ENCODE measurements at regions not wholly inside any gene's neighbourhood (a gene's known extent, or its start where the extent isn't known, plus 50 kb on each side); places are given as distances from the start of the nearest gene placed in this dataset.

DNA sequence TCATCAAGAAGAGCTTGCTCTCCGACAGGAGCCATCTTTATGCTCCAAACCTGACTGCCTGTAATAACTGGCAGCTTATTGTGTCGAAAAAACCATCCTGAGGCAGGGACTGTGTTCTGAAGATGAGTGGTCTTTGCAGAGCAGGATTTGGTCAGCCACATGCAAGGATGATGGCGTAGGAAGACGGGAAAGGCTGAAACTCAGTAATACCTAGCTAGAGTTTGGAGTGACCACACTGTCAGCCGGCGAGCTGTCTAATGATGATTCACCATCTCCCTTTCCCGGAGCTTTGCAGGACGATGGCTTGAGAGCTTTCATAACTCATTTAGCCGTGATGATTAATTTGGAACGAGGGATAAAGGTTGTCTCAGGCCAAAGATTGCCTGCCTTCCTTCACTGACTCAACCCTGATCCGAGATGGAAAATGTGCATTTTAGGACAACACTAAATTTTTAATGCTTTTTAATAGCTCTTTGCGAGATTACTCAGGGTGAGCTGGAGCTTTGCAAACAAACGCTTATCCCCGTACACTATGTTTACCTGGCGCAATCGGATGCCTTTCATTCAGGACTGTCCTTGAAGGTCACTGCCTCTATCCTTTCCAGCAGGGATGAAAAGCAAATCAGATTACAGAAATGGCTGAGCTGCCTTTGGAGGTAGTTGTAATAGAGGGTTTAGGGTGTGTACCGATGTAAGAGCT, 288.5 kb downstream of the ASMT start:
- H2BK15ac ChIP-seq (ENCODE audit: low read length), result no peak overlapping the region
- peaks cover 0 to 3% (median under 1%) of the 10 kb centered on the region in 4 experiments; a peak in 2 of 7 replicates for H3K4me1 ChIP-seq (replicated peaks in 1 of 4; ENCODE audit: control insufficient read depth in 3 of 4, insufficient read depth in 4 of 4, low read length in 3 of 4)
- H3K9ac ChIP-seq (replicated peaks in 1 of 4; ENCODE audit: extremely low read depth in 1 of 4, low read depth in 3 of 4, low read length in 3 of 4), result no peak overlapping the region
- H3K27me3 ChIP-seq (replicated peaks in 1 of 4; ENCODE audit: control insufficient read depth in 3 of 4, extremely low read depth in 1 of 4, insufficient read depth in 3 of 4, low read length in 3 of 4), result no peaks in the 10 kb centered on the region
- no peak overlapping the region for H3K14ac ChIP-seq (ENCODE audit: insufficient read length)
- H4K5ac ChIP-seq (ENCODE audit: insufficient read length, low read depth, low read length), result no peak overlapping the region
- H4K8ac ChIP-seq (ENCODE audit: extremely low read depth, insufficient read depth, low read length), result no peak overlapping the region
- FAIRE-seq (no peak), DNase-seq (ENCODE audit: low read depth in 1 of 2, low spot score in 2 of 2) (no peak)
- H3K23ac ChIP-seq (ENCODE audit: insufficient read length), result no peak overlapping the region
- H3K36me3 ChIP-seq (ENCODE audit: control insufficient read depth in 2 of 4, insufficient read depth in 4 of 4, low read length in 3 of 4), result peaks cover 0 to 2% (median 0%) of the 10 kb centered on the region in 4 experiments; a peak in 1 of 8 replicates
- H2AFZ ChIP-seq (ENCODE audit: low read length), result no peak overlapping the region
- no peak overlapping the region for H4K91ac ChIP-seq (replicated peaks; ENCODE audit: insufficient read length, low read length)
- H2BK120ac ChIP-seq (replicated peaks; ENCODE audit: low read depth, low read length), result no peak overlapping the region
- peak overlapping the region; percentile 5; the same call in 1 of the 2 replicates for H2BK12ac ChIP-seq (ENCODE audit: low read depth, low read length)
- H3K27ac ChIP-seq (ENCODE audit: low read depth, low read length), result no peak overlapping the region
- peak overlapping the region; percentile 11; the same call in 1 of the 2 replicates for H2BK20ac ChIP-seq (ENCODE audit: low read length)
- WGBS, 2 experiments (ENCODE audit: extremely low coverage in 1 of 2, insufficient coverage in 1 of 2, insufficient read length in 1 of 2, insufficient replicate concordance in 2 of 2, low coverage in 1 of 2, low lambda C conversion rate in 2 of 2, missing lambda C conversion rate in 1 of 2), result 89% methylated on average over 17 of the region's 17 CpGs; no CpG with 5 or more reads in 1 of the 2 experiments
- no peak overlapping the region for H3K4ac ChIP-seq (replicated peaks; ENCODE audit: insufficient read length, low read depth, low read length)
- no peak overlapping the region for H3K56ac ChIP-seq (replicated peaks; ENCODE audit: insufficient read length, low read depth, low read length)
- H3K4me2 ChIP-seq (ENCODE audit: insufficient read depth in 1 of 2, low read depth in 2 of 2, low read length in 2 of 2), result no peak overlapping the region
- H3K4me3 ChIP-seq (ENCODE audit: extremely low read depth in 1 of 4, insufficient read depth in 2 of 4, low read depth in 3 of 4, low read length in 4 of 4), result no peak overlapping the region
- no peak overlapping the region for H3K18ac ChIP-seq (ENCODE audit: extremely low read depth, low read length)
- H4K20me1 ChIP-seq (replicated peaks in 1 of 2; ENCODE audit: control insufficient read depth in 1 of 2, insufficient read depth in 2 of 2, low read length in 2 of 2), result peaks cover 0 to 7% of the 10 kb centered on the region in 2 experiments
- ChIA-PET POLR2A (ENCODE audit: partially characterized antibody) (no interaction called here), CTCF (ENCODE audit: partially characterized antibody) (no interaction called here)
- no peaks in the 10 kb centered on the region for H3K9me3 ChIP-seq (ENCODE audit: insufficient read depth in 2 of 2, low read depth in 1 of 2, low read length in 1 of 2)
- H2BK5ac ChIP-seq (ENCODE audit: low read depth, low read length), result no peak overlapping the region
- no peak overlapping the region for H2AK5ac ChIP-seq (ENCODE audit: low read depth, low read length)
- H3K79me2 ChIP-seq (ENCODE audit: control insufficient read depth in 1 of 2, insufficient read depth in 2 of 2, low read length in 2 of 2), result no peaks in the 10 kb centered on the region
- H3K23me2 ChIP-seq (ENCODE audit: low read depth, low read length), result peaks cover 9% of the 10 kb centered on the region; the same call in 1 of the 2 replicates
- H3K79me1 ChIP-seq (ENCODE audit: low read depth, low read length), result no peaks in the 10 kb centered on the region
- TF ChIP-seq, protein P1, sequence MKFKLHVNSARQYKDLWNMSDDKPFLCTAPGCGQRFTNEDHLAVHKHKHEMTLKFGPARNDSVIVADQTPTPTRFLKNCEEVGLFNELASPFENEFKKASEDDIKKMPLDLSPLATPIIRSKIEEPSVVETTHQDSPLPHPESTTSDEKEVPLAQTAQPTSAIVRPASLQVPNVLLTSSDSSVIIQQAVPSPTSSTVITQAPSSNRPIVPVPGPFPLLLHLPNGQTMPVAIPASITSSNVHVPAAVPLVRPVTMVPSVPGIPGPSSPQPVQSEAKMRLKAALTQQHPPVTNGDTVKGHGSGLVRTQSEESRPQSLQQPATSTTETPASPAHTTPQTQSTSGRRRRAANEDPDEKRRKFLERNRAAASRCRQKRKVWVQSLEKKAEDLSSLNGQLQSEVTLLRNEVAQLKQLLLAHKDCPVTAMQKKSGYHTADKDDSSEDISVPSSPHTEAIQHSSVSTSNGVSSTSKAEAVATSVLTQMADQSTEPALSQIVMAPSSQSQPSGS (IDR thresholded peaks at IDR 0.05; ENCODE audit: low read length), result no peak
- TF ChIP-seq, protein P2, sequence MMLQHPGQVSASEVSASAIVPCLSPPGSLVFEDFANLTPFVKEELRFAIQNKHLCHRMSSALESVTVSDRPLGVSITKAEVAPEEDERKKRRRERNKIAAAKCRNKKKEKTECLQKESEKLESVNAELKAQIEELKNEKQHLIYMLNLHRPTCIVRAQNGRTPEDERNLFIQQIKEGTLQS (IDR thresholded peaks at IDR 0.05; ENCODE audit: insufficient read depth, low read depth, low read length), result no peak
- TF ChIP-seq TAF1 (IDR thresholded peaks at IDR 0.05; ENCODE audit: low read depth, low read length), result no peak
- no peak for TF ChIP-seq FOSL1 (IDR thresholded peaks at IDR 0.05; ENCODE audit: insufficient read depth, low read depth, low read length)
- TF ChIP-seq SIRT6 (IDR thresholded peaks at IDR 0.05; ENCODE audit: low read length), result no peak
- no peak for TF ChIP-seq ZNF274 (IDR thresholded peaks at IDR 0.05; ENCODE audit: borderline replicate concordance, extremely low read depth, low read length)
- TF ChIP-seq RBBP5 (IDR thresholded peaks at IDR 0.05; ENCODE audit: borderline replicate concordance, low read depth, low read length), result no peak
- TF ChIP-seq RXRA (IDR thresholded peaks at IDR 0.05; ENCODE audit: insufficient read depth, low read depth, low read length), result no peak
- no peak for TF ChIP-seq BCL11A (IDR thresholded peaks at IDR 0.05; ENCODE audit: low read depth in 2 of 2, low read length in 2 of 2)
- TF ChIP-seq CBX8 (IDR thresholded peaks at IDR 0.05; ENCODE audit: borderline replicate concordance, low read depth, low read length), result no peak
- no peak for TF ChIP-seq CHD2 (IDR thresholded peaks at IDR 0.05; ENCODE audit: low read length)

Data from H1 (cell line).